Loucy (cell line): ENCODE measurements at regions not wholly inside any gene's neighbourhood (a gene's known extent, or its start where the extent isn't known, plus 50 kb on each side); places are given as distances from the start of the nearest gene placed in this dataset.

Source experiments
- H2AFZ ChIP-seq: fragments of 200-600 bp; sonication (generic); 2 replicates; pipeline ENCODE4 v1.6.0; 2016; ENCODE audit warnings: antibody characterized with exemption, mild to moderate bottlenecking, low read length, moderate library complexity
- H3F3A ChIP-seq: fragments of 200-600 bp; 2 replicates; pipeline ENCODE4 v1.6.0; 2016; ENCODE audit warnings: antibody characterized with exemption, low read depth, mild to moderate bottlenecking
- H3K27me3 ChIP-seq: fragments of 200-600 bp; sonication (generic); 2 replicates; pipeline ENCODE4 v1.6.1; 2014; ENCODE audit warnings: low read length, mild to moderate bottlenecking; ENCODE audit not compliant: insufficient read depth, poor library complexity, severe bottlenecking
- H3K36me3 ChIP-seq: fragments of 200-600 bp; sonication (generic); 2 replicates; pipeline ENCODE4 v1.6.1; 2016; ENCODE audit warnings: low read length; ENCODE audit not compliant: insufficient read depth
- H3K4me1 ChIP-seq: fragments of 200-600 bp; sonication (generic); 2 replicates; pipeline ENCODE4 v1.5.1; 2014; ENCODE audit warnings: low read length, mild to moderate bottlenecking; ENCODE audit not compliant: insufficient read depth, poor library complexity, severe bottlenecking
- H3K4me2 ChIP-seq: fragments of 200-600 bp; sonication (generic); 2 replicates; pipeline ENCODE4 v1.6.0; 2014; ENCODE audit warnings: antibody characterized with exemption, low read length, low read depth, mild to moderate bottlenecking; ENCODE audit not compliant: poor library complexity, severe bottlenecking
- H3K4me3 ChIP-seq: fragments of 200-600 bp; sonication (generic); 2 replicates; pipeline ENCODE4 v1.5.1; 2014; ENCODE audit warnings: low read length, mild to moderate bottlenecking, mixed read lengths; ENCODE audit not compliant: poor library complexity, severe bottlenecking
- H3K79me2 ChIP-seq: fragments of 200-600 bp; sonication (generic); 2 replicates; pipeline ENCODE4 v1.6.1; 2014; ENCODE audit warnings: low read length; ENCODE audit not compliant: insufficient read depth
- H3K9ac ChIP-seq: fragments of 200-600 bp; sonication (generic); 2 replicates; pipeline ENCODE4 v1.6.0; 2014; ENCODE audit warnings: mild to moderate bottlenecking, low read depth, low read length, moderate library complexity; ENCODE audit not compliant: poor library complexity, severe bottlenecking
- H3K9me2 ChIP-seq: fragments of 200-600 bp; sonication (generic); replicated peaks from 2 replicates; pipeline ENCODE4 v1.6.1; 2016; ENCODE audit warnings: low read depth, low read length, mixed read lengths
- H3K9me3 ChIP-seq: fragments of 200-600 bp; sonication (generic); 2 replicates; pipeline ENCODE4 v1.6.1; 2014; ENCODE audit warnings: mild to moderate bottlenecking, antibody characterized with exemption, low read length, low read depth; ENCODE audit not compliant: insufficient read depth
- H4K20me1 ChIP-seq: fragments of 200-600 bp; sonication (generic); 2 replicates; pipeline ENCODE4 v1.6.0; 2014; ENCODE audit warnings: antibody characterized with exemption, low read length, mild to moderate bottlenecking; ENCODE audit not compliant: insufficient read depth, poor library complexity, severe bottlenecking
- EZH2phosphoT487 ChIP-seq: fragments of 200-600 bp; IDR thresholded peaks from 2 replicates; pipeline ENCODE4 v1.6.1; 2018; ENCODE audit warnings: antibody characterized with exemption, mild to moderate bottlenecking, moderate library complexity, borderline replicate concordance
- TF ChIP-seq, protein P1 (sequence below): fragments of 200-600 bp; sonication (generic); conservative IDR thresholded peaks from 2 replicates; pipeline ENCODE4 v1.5.1; 2014; ENCODE audit warnings: mild to moderate bottlenecking, antibody characterized with exemption, low read length

- no peak overlapping the region for H3K4me3 ChIP-seq
- H3K4me2 ChIP-seq = no peak overlapping the region
- TF ChIP-seq EZH2phosphoT487 = no peak
- TF ChIP-seq, protein P1, sequence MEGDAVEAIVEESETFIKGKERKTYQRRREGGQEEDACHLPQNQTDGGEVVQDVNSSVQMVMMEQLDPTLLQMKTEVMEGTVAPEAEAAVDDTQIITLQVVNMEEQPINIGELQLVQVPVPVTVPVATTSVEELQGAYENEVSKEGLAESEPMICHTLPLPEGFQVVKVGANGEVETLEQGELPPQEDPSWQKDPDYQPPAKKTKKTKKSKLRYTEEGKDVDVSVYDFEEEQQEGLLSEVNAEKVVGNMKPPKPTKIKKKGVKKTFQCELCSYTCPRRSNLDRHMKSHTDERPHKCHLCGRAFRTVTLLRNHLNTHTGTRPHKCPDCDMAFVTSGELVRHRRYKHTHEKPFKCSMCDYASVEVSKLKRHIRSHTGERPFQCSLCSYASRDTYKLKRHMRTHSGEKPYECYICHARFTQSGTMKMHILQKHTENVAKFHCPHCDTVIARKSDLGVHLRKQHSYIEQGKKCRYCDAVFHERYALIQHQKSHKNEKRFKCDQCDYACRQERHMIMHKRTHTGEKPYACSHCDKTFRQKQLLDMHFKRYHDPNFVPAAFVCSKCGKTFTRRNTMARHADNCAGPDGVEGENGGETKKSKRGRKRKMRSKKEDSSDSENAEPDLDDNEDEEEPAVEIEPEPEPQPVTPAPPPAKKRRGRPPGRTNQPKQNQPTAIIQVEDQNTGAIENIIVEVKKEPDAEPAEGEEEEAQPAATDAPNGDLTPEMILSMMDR = no peak
- H3K9me3 ChIP-seq = no peaks in the 10 kb centered on the region
- H3K36me3 ChIP-seq = no peaks in the 10 kb centered on the region
- no peaks in the 10 kb centered on the region for H3K4me1 ChIP-seq
- H3F3A ChIP-seq = no peaks in the 10 kb centered on the region
- no peak overlapping the region for H2AFZ ChIP-seq
- H3K27me3 ChIP-seq = no peaks in the 10 kb centered on the region
- no peaks in the 10 kb centered on the region for H4K20me1 ChIP-seq
- H3K9me2 ChIP-seq = no peaks in the 10 kb centered on the region
- H3K9ac ChIP-seq = no peak overlapping the region
- H3K79me2 ChIP-seq = no peaks in the 10 kb centered on the region
Observed at GRCh38 chr6:113351173-113351834, 505.8 kb upstream of the MARCKS start.

- no peak overlapping the region for H3K4me3 ChIP-seq
- no peak overlapping the region for H2AFZ ChIP-seq
- H3K9me2 ChIP-seq = no peaks in the 10 kb centered on the region
- H3F3A ChIP-seq = no peaks in the 10 kb centered on the region
- H4K20me1 ChIP-seq = no peaks in the 10 kb centered on the region
- H3K4me1 ChIP-seq = no peaks in the 10 kb centered on the region
- TF ChIP-seq, protein P1 = no peak
- no peak for TF ChIP-seq EZH2phosphoT487
- H3K9ac ChIP-seq = no peak overlapping the region
- H3K36me3 ChIP-seq = no peaks in the 10 kb centered on the region
- no peak overlapping the region for H3K4me2 ChIP-seq
- no peaks in the 10 kb centered on the region for H3K9me3 ChIP-seq
- no peaks in the 10 kb centered on the region for H3K27me3 ChIP-seq
- H3K79me2 ChIP-seq = no peaks in the 10 kb centered on the region
Observed at GRCh38 chr6:113352029-113352801, 504.9 kb upstream of the MARCKS start.

GRCh38 chr6:113352831-113353230, 504.3 kb upstream of the MARCKS start:
- no peaks in the 10 kb centered on the region for H3K27me3 ChIP-seq
- H3K9ac ChIP-seq = no peak overlapping the region
- H4K20me1 ChIP-seq = no peaks in the 10 kb centered on the region
- no peak overlapping the region for H3K4me3 ChIP-seq
- no peak for TF ChIP-seq EZH2phosphoT487
- no peaks in the 10 kb centered on the region for H3K4me1 ChIP-seq
- H3F3A ChIP-seq = no peaks in the 10 kb centered on the region
- H3K9me2 ChIP-seq = no peaks in the 10 kb centered on the region
- H3K4me2 ChIP-seq = no peak overlapping the region
- H3K36me3 ChIP-seq = no peaks in the 10 kb centered on the region
- no peaks in the 10 kb centered on the region for H3K9me3 ChIP-seq
- no peaks in the 10 kb centered on the region for H3K79me2 ChIP-seq
- no peak overlapping the region for H2AFZ ChIP-seq

DNA sequence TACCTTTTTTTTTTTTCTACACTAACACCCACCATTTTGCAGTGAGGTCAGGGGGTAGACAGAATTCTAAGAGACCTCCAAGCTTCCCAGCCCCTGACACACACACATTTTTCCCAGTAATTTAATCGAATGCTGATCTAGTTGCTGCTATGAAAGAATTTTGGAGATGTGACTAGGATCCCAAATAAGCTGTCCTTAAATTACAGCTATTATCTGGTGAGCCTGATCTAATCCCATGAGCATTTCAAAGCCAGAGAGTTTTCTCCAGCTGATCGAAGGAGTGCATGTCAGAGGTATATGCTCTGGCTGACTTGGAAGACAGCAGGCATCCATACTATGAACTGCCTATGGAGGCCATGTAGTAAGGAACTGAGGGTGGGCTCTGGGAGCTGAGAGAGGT, 503.8 kb upstream of the MARCKS start:
- no peak overlapping the region for H2AFZ ChIP-seq
- H3K9ac ChIP-seq = no peak overlapping the region
- H3K9me2 ChIP-seq = no peaks in the 10 kb centered on the region
- H3K36me3 ChIP-seq = no peaks in the 10 kb centered on the region
- H3K4me3 ChIP-seq = no peak overlapping the region
- H3K79me2 ChIP-seq = no peaks in the 10 kb centered on the region
- no peaks in the 10 kb centered on the region for H3K27me3 ChIP-seq
- H3F3A ChIP-seq = no peaks in the 10 kb centered on the region
- no peaks in the 10 kb centered on the region for H3K9me3 ChIP-seq
- TF ChIP-seq, protein P1 = no peak
- no peak for TF ChIP-seq EZH2phosphoT487
- no peaks in the 10 kb centered on the region for H4K20me1 ChIP-seq
- H3K4me1 ChIP-seq = no peaks in the 10 kb centered on the region
- no peak overlapping the region for H3K4me2 ChIP-seq
